ENCODE measurements at regions not wholly inside any gene's neighbourhood (a gene's known extent, or its start where the extent isn't known, plus 50 kb on each side); places are given as distances from the start of the nearest gene placed in this dataset.

- TF ChIP-seq, protein P1, sequence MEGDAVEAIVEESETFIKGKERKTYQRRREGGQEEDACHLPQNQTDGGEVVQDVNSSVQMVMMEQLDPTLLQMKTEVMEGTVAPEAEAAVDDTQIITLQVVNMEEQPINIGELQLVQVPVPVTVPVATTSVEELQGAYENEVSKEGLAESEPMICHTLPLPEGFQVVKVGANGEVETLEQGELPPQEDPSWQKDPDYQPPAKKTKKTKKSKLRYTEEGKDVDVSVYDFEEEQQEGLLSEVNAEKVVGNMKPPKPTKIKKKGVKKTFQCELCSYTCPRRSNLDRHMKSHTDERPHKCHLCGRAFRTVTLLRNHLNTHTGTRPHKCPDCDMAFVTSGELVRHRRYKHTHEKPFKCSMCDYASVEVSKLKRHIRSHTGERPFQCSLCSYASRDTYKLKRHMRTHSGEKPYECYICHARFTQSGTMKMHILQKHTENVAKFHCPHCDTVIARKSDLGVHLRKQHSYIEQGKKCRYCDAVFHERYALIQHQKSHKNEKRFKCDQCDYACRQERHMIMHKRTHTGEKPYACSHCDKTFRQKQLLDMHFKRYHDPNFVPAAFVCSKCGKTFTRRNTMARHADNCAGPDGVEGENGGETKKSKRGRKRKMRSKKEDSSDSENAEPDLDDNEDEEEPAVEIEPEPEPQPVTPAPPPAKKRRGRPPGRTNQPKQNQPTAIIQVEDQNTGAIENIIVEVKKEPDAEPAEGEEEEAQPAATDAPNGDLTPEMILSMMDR (IDR thresholded peaks at IDR 0.05) = no peak
- H3K27ac ChIP-seq = no peak overlapping the region
- no peak overlapping the region for H3K4me3 ChIP-seq
- no peak for DNase-seq (ENCODE audit: low spot score)
These were observed 123.1 kb downstream of the OLIG3 start for GRCh38 chr6:137370871-137371633.

GRCh38 chr6:137369136-137369535 is 125.1 kb downstream of the OLIG3 start:
- TF ChIP-seq, protein P1 (IDR thresholded peaks at IDR 0.05) = no peak
- Histone ChIP-seq H3K4me3 (no peak overlapping the region), H3K27ac (no peak overlapping the region)
- no peak for DNase-seq (ENCODE audit: low spot score)

DNA sequence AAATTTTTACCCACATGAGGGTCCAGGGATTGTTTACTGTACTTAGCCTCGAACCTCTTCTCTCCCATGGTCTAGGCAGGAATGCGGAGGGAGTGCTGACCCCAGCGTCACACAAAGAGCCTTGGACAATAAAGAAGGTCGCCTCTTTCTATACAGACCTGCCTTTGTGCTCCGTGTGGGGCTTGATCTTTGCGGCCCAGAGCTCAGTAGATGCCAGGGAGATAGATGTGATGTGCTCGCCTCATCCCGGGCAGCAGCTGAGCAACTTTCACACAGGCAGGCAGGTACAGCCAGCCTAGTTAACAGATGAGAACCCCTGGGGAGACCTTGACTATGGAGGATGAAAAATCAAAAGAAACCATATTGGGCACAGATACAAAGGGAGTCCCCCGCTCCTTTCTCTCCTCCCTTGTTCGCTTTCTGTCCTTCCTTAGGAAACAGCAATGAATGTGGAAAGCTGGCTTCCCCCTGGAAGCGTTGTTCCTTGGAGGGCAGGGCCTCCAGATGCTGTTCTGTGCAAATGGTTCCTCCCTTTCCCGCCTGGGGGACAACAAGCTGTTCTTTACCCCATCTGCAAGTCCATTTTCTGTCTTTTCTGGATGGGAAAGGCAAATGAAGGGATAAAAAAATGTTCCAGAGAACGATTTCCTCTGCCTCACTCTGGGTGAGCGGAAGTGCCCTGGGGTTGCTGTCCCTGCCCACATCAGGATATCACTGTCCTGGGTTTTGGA is 128.3 kb downstream of the OLIG3 start:
- TF ChIP-seq, protein P1 (IDR thresholded peaks at IDR 0.05) = no peak
- no peak for DNase-seq (ENCODE audit: low spot score)
- Histone ChIP-seq H3K4me3 (no peak overlapping the region), H3K27ac (no peak overlapping the region)

DNA sequence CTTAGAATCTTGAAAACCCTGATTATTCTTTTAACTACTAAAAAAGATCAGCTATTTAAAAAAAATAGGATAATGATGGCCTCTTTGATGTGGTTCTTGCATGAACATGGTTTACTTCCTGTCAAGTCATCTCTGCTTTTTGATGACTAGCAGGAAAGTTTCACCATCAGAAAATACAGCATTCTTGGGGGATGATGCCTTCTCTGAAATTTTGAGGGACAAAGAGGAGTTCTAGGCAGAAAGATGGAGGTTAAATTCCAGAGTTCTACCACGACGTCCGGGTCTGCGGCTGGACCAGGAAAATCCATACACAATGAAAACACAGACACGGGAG is 130.4 kb downstream of the OLIG3 start:
- DNase-seq (ENCODE audit: low spot score) = no peak
- H3K4me3 ChIP-seq = no peak overlapping the region
- H3K27ac ChIP-seq = no peak overlapping the region
- TF ChIP-seq, protein P1 (IDR thresholded peaks at IDR 0.05) = no peak

- no peak for DNase-seq (ENCODE audit: low spot score)
- Histone ChIP-seq H3K4me3 (no peak overlapping the region), H3K27ac (no peak overlapping the region)
- TF ChIP-seq, protein P1 (IDR thresholded peaks at IDR 0.05) = no peak
These were observed 131.1 kb downstream of the OLIG3 start for GRCh38 chr6:137362878-137363804.

GRCh38 chr6:137361701-137362100 is 132.5 kb downstream of the OLIG3 start:
- Histone ChIP-seq H3K27ac (no peak overlapping the region), H3K4me3 (no peak overlapping the region)
- no peak for DNase-seq (ENCODE audit: low spot score)
- TF ChIP-seq, protein P1 (IDR thresholded peaks at IDR 0.05) = no peak

Data from coronary artery (tissue), 2 donors.